ENCODE measurements at regions not wholly inside any gene's neighbourhood (a gene's known extent, or its start where the extent isn't known, plus 50 kb on each side); places are given as distances from the start of the nearest gene placed in this dataset.
A peak's percentile ranks its signal among the peaks of the same experiment; 100 is the strongest.
"Not testable (repeated sequence)": the region's sequence is repeated elsewhere in the genome, so short reads cannot be mapped to it uniquely, and the experiment has no call there.

DNA sequence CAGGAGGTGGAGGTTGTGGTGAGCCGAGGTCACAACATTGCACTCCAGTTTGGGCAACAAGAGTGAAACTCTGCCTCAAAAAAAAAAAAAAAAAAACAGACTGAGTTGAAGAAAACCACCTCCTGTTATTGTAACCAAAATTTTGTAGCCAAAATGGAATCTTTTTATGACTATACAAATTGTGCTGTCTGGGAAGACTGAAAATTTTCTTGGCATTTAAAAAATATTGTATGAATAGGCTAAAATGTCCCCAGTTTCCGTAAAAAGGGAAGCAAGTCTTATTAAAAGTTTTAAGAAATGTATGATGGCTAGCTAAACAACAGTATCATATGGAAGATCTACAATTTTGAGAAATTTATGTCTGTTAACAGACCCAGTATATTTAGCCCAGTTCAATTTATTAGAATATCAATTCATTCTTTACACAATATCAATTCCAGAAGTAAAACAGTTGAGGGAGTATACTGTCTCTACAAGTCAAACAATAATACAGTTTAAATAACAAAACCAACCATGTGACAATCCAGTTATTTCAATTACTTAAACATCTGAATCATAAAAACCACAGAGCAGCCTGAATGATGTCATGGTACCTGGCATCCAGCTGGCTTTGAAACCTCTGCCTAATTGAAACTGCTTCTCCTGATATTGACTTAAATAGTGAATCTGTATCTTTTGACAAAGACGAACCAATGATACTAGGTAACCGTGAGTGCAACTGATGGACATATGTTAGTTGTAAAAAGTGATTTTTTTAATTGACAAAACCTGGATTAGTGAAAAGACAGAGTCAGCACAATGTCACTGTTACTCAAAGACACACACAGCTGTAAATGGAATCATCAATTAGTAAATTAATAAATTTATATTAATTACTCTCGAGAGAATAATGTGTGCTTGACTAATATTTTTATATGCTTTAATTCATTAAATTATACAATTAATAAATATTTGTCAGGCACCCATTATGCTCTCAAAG is 166.6 kb upstream of the MARCKS start:
- DNase-seq (ENCODE audit: extremely low read depth, low read depth), result no peak

- DNase-seq (ENCODE audit: extremely low read depth, low read depth), result no peak
Measured at GRCh38 chr6:113691260-113691656, 165.9 kb upstream of the MARCKS start.

- no peak for DNase-seq (ENCODE audit: extremely low read depth, low read depth)
Measured at GRCh38 chr6:113693851-113694250, 163.3 kb upstream of the MARCKS start.

DNA sequence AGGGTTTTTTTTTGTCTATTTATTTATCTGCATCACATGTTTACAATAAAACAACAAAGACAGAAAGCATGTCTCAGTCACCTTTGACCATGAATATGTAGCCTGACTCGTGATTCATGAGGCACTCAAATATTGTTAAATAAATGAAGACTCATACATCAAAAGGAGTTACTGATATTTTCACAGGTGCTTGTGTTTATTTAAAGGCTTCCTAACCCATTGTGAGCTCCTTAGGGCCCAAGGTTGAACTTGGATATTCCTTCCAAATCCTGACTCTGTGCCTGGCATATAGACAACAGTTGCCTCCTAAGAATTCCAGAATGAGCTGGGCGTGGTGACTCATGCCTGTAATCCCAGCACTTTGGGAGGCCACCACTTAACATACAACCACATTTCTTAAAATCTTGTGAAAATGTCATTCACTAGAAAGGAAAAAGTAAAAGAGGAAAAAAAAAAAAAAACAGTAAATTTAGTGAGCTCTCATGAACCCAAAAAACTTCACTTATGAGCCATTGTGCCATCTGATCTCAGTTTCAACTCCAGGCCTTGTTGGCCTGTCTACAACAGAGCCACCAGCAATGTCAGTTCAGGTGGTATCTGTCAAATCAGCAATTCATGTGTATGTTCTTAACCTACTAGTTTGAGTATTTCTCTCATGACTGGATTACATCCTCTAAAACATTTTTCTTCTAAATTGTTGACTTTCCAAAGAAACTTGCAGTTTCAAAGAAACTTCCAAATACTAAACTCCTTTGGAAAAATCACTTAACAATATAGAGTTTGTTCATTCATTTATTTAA is 162.7 kb upstream of the MARCKS start:
- DNase-seq (ENCODE audit: extremely low read depth, low read depth), result no peak

GRCh38 chr6:113695516-113695915 is 161.6 kb upstream of the MARCKS start:
- no peak for DNase-seq (ENCODE audit: extremely low read depth, low read depth)

DNA sequence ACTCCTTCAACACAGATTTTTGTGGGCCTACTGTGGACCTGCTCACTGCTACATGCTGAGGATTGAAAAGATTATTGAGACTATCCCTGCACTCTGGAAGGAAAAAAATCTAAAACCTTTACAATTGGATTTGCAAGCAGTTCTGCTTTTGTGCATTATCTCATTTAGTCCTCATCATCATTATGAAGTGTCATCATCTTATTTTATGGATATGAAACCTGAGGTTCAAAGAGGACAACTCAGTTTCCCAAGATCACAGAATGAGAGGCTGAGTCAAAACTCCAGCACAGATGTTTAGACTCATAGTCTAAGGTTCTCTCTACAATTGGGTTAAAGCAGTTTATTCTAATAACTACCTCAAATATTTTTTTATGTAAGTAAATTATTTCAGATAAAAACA is 160.2 kb upstream of the MARCKS start:
- DNase-seq (ENCODE audit: extremely low read depth, low read depth), result no peak

DNA sequence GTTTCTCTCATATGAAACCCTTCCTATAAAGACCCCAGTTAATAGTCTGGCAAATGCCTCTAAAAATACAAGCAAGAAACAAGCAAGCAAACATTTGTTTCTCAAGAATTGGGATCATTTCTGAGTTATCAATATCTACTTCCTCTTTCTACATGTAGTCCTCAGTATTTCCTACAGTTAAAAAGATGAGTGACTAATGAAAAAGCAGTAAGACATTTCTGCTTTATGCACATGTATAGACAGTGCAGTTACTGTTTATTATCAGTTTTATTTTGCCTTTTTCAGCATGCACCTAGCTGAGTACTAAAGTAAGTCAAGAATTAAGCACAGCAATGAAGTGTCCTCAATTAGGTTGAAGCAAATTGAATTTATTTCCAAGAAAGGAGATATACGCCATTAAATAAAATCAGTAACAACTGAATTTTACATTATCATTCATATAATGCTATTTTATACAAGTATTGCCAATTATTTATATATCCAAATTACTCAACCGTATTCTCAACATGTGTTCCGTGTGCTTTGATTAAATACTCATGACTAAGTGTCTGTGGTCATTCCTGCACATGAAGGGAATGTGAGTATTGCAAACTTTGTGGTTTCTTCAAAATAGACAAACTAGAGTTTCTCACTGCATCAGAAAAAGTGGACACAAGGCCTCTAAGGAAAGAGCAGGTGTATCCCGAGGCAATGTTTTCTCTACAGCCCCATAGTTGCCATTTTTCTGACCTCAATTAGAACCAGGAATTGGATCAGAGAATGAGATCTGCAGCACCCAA is 159.3 kb upstream of the MARCKS start:
- DNase-seq (ENCODE audit: extremely low read depth, low read depth), result no peak

- DNase-seq (ENCODE audit: extremely low read depth, low read depth), result no peak
Measured at GRCh38 chr6:113699239-113699638, 157.9 kb upstream of the MARCKS start.

- no peak for DNase-seq (ENCODE audit: extremely low read depth, low read depth)
Measured at GRCh38 chr6:113701552-113702254, 155.4 kb upstream of the MARCKS start.

DNA sequence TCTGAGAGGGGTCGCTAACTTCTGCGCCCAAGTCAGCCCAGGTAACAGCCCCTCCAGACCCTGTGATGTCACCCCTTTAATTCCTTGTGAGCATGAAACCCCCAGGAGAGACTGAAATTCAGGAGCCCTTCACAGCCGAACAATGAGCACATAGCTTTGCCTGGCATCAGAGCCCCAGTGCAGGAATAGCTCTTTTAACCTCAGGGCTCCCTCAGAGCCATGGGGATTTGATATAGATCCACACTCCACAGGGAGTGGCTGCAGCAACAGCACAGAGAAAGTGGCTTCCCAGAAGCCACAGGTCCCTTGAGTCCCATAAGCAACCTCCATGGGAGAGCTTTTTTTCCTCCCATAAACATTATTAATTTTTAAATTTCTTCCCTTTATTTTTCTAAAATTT is 150.0 kb upstream of the MARCKS start:
- no peak for DNase-seq (ENCODE audit: extremely low read depth, low read depth)

DNA sequence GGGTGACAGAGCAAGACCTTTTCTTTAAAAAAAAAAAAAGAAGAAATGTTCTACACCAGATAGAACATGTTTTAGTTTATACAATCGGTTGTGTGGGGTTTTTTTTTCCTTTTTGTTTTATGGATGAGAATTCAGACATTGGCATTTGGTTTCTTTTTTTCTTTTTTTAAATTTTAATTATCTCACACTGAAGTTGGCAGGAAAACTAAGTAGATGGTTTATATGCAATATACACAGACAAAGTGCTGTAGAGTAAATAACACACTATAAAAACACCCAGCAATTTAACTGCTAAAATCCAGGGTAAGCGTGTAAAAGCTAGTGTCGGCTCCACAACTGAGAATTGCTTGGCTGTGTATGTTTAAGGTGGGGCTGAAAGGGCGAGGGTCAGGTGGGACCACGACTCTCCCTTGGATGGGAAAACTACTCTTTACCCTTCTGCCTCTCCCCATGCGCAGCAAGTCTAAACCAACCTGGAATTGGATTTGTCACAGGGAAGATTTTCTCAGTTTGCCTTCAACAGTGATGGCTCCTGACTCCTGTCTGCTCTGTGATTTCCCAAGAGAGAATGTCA is 147.1 kb upstream of the MARCKS start:
- no peak for DNase-seq (ENCODE audit: extremely low read depth, low read depth)

DNA sequence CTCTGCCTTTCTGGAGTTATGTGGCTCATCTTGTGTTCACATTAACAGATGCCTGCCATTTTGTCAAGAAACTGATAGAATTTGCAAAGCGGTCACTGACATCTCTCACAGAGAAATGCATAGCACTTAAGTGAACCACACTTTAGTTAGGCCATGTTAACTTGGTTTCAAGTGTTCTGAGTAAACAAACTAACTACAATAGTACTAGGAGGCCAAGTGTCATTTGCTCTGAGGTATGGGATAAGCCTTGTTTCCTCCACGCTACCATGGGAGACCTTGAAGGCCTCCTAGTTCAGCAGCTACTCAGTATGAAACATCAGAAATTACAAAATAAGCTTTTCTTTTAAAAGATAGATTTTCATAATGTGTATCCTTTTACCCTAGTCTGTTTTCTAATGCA is 143.5 kb upstream of the MARCKS start:
- DNase-seq (ENCODE audit: extremely low read depth, low read depth), result peak; percentile 49

- no peak for DNase-seq (ENCODE audit: extremely low read depth, low read depth)
Measured at GRCh38 chr6:113718588-113718987, 138.6 kb upstream of the MARCKS start.

DNA sequence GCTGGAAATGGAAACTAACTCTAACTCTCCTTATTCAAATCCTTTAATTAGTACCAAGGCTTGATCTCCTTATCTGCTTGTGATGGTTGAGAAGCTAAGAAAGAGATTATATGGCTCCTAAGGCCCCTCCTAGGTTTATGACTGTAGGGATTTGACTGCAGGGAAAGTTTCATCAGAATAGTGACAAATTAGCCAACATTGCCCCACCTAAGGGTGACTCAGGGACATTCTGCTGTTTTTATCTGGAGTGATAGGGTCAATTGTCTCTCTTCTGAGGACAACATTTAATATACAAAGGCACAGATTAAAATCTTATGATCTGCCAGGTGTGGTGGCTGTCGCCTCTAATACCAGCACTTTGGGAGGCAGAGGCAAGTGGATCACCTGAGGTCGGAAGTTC is 138.1 kb upstream of the MARCKS start:
- DNase-seq (ENCODE audit: extremely low read depth, low read depth), result no peak

- DNase-seq (ENCODE audit: extremely low read depth, low read depth), result no peak
Measured at GRCh38 chr6:113719545-113719944, 137.6 kb upstream of the MARCKS start.

GRCh38 chr6:113723182-113723581 is 134.0 kb upstream of the MARCKS start:
- no peak for DNase-seq (ENCODE audit: extremely low read depth, low read depth)

GRCh38 chr6:113724927-113725326 is 132.2 kb upstream of the MARCKS start:
- DNase-seq (ENCODE audit: extremely low read depth, low read depth), result not testable (repeated sequence)

- no peak for DNase-seq (ENCODE audit: extremely low read depth, low read depth)
Measured at GRCh38 chr6:113731541-113731940, 125.6 kb upstream of the MARCKS start.

DNA sequence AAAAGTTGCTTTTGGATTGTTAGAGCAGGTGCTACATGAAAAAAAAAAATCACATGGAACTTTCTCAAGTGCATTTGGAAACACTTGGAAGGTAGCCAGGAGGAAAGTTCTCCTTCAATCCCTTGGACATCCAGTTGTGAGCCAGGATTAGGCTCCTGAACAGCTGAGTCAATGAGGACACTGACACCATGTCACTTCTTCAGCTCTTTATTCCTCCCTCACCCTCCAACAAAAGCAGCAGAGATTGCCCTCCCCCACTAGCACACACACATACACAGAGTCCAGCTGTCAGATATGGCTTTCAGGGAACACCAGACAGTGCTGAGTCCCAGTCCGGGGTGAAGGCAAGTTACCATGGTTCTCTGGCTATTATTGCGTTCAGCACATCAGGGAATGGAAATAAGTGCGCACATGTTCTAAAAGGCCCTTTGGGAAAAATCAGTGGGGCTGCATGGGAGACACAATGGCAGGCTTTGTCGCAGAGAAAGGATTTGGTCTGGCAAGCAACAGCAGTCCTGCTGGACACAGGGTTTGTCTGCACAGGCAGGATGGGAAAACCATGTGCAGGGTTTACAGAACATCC is 124.7 kb upstream of the MARCKS start:
- DNase-seq (ENCODE audit: extremely low read depth, low read depth), result no peak

DNA sequence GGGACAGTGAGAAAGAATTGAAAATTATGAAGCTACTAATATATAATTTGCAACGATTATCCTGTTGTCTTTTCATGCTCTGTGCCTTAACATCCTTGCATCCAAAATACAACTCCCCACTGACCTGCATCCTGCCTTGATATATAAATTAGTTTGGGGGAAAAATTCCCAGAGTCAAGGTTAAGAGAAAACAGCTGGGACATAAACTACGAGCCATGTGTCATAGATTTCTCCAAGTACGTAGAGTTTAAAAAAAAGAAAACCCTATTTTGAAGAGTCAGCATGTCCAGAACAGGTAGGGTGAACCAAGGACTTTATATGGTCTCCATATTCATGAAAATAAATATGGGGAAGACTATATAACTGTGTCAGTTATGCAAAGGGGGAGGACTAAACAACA is 123.8 kb upstream of the MARCKS start:
- no peak for DNase-seq (ENCODE audit: extremely low read depth, low read depth)

Data from NCI-H460 (cell line).